ENCODE measurements at regions not wholly inside any gene's neighbourhood (a gene's known extent, or its start where the extent isn't known, plus 50 kb on each side); places are given as distances from the start of the nearest gene placed in this dataset.

GRCh38 chr14:38399652-38400051 is 143.8 kb upstream of the CLEC14A start:
- ATAC-seq = no peak
- TF ChIP-seq TOX (CRISPR knock-in tag; IDR thresholded peaks at IDR 0.05; ENCODE audit: borderline replicate concordance) (no peak), TCF4 (CRISPR knock-in tag; IDR thresholded peaks at IDR 0.05; ENCODE audit: borderline replicate concordance) (no peak), RARB (CRISPR knock-in tag; IDR thresholded peaks at IDR 0.05) (no peak), PPARA (CRISPR knock-in tag; IDR thresholded peaks at IDR 0.05; ENCODE audit: borderline replicate concordance) (no peak), ZNF70 (CRISPR knock-in tag; IDR thresholded peaks at IDR 0.05) (no peak), GLIS3 (CRISPR knock-in tag; IDR thresholded peaks at IDR 0.05) (no peak), TSHZ2 (CRISPR knock-in tag; IDR thresholded peaks at IDR 0.05) (no peak), ZC3H10 (CRISPR knock-in tag; IDR thresholded peaks at IDR 0.05) (no peak), ISL1 (CRISPR knock-in tag; IDR thresholded peaks at IDR 0.05) (no peak), PATZ1 (CRISPR knock-in tag; IDR thresholded peaks at IDR 0.05; ENCODE audit: borderline replicate concordance) (no peak), CSDC2 (CRISPR knock-in tag; IDR thresholded peaks at IDR 0.05) (no peak), SNAI2 (CRISPR knock-in tag; IDR thresholded peaks at IDR 0.05) (no peak), ZFP3 (CRISPR knock-in tag; IDR thresholded peaks at IDR 0.05) (no peak), ZNF565 (CRISPR knock-in tag; conservative IDR thresholded peaks at IDR 0.05; ENCODE audit: low read depth) (no peak), POU6F1 (CRISPR knock-in tag; IDR thresholded peaks at IDR 0.05; ENCODE audit: borderline replicate concordance, low read depth) (no peak)

- no peak for ATAC-seq
- TF ChIP-seq ZFP3 (CRISPR knock-in tag; IDR thresholded peaks at IDR 0.05) = no peak
- no peak for TF ChIP-seq CSDC2 (CRISPR knock-in tag; IDR thresholded peaks at IDR 0.05)
- no peak for TF ChIP-seq ZNF8 (CRISPR knock-in tag; IDR thresholded peaks at IDR 0.05)
- TF ChIP-seq PATZ1 (CRISPR knock-in tag; IDR thresholded peaks at IDR 0.05; ENCODE audit: borderline replicate concordance) = no peak
- TF ChIP-seq ZNF70 (CRISPR knock-in tag; IDR thresholded peaks at IDR 0.05) = no peak
- TF ChIP-seq ISL1 (CRISPR knock-in tag; IDR thresholded peaks at IDR 0.05) = no peak
- TF ChIP-seq RARB (CRISPR knock-in tag; IDR thresholded peaks at IDR 0.05) = no peak
- no peak for TF ChIP-seq ZNF565 (CRISPR knock-in tag; conservative IDR thresholded peaks at IDR 0.05; ENCODE audit: low read depth)
- no peak for TF ChIP-seq BACH2 (CRISPR knock-in tag; IDR thresholded peaks at IDR 0.05; ENCODE audit: borderline replicate concordance)
- TF ChIP-seq ARNTL (CRISPR knock-in tag; IDR thresholded peaks at IDR 0.05; ENCODE audit: borderline replicate concordance, low read depth) = no peak
- TF ChIP-seq TCF4 (CRISPR knock-in tag; IDR thresholded peaks at IDR 0.05; ENCODE audit: borderline replicate concordance) = no peak
- TF ChIP-seq ZFP30 (CRISPR knock-in tag; IDR thresholded peaks at IDR 0.05) = no peak
Measured at GRCh38 chr14:38394767-38395166, 138.9 kb upstream of the CLEC14A start.

GRCh38 chr14:38394064-38394463 is 138.2 kb upstream of the CLEC14A start:
- no peak for ATAC-seq
- TF ChIP-seq POU6F1 (CRISPR knock-in tag; IDR thresholded peaks at IDR 0.05; ENCODE audit: borderline replicate concordance, low read depth) = no peak
- no peak for TF ChIP-seq PATZ1 (CRISPR knock-in tag; IDR thresholded peaks at IDR 0.05; ENCODE audit: borderline replicate concordance)
- TF ChIP-seq BACH2 (CRISPR knock-in tag; IDR thresholded peaks at IDR 0.05; ENCODE audit: borderline replicate concordance) = no peak
- no peak for TF ChIP-seq ISL1 (CRISPR knock-in tag; IDR thresholded peaks at IDR 0.05)
- TF ChIP-seq CREB5 (CRISPR knock-in tag; IDR thresholded peaks at IDR 0.05; ENCODE audit: low read depth) = no peak
- no peak for TF ChIP-seq GLIS3 (CRISPR knock-in tag; IDR thresholded peaks at IDR 0.05)
- TF ChIP-seq CSDC2 (CRISPR knock-in tag; IDR thresholded peaks at IDR 0.05) = no peak

All from SK-N-SH treated with all-trans-retinoic acid at 6 μM for 48 hours (cell line).